ENCODE measurements at regions not wholly inside any gene's neighbourhood (a gene's known extent, or its start where the extent isn't known, plus 50 kb on each side); places are given as distances from the start of the nearest gene placed in this dataset.

DNA sequence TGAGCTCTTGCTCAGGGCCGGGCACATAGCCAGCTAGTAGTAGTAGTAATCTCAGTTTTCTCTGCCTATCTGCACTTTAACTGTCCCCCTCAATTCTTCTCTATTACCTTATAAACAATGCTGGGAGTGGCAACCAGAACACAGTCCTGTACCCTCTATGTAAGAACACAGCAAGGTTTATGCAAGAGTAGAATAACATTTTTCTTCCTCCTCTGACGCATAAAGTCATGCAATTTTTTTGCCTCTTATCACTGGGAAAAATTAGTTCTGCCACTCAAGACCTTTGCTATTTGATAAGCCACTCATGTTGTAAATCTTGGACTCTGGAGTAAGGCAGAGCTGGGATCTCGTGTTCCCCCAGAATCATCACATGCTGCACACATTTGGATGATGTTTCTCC lies 200.7 kb upstream of the SOX11 start:
- H3K27me3 ChIP-seq (ENCODE audit: insufficient read depth, low read length) = no peaks in the 10 kb centered on the region
- H3K9me3 Mint-ChIP-seq = peaks cover 0 to 4% (median under 1%) of the 10 kb centered on the region in 8 donors
- intact Hi-C loops (cut with micrococcal nuclease) = no loop called here
- no peaks in the 10 kb centered on the region for H3K36me3 Mint-ChIP-seq
- H3K4me1 ChIP-seq (ENCODE audit: insufficient read depth, low read length) = no peaks in the 10 kb centered on the region
- ChIA-PET POLR2A (ENCODE audit: partially characterized antibody) (no interaction called here), CTCF (ENCODE audit: partially characterized antibody) (no interaction called here)
- H3K36me3 ChIP-seq (ENCODE audit: insufficient read depth, low read length) = no peaks in the 10 kb centered on the region
- no peak overlapping the region for H3K4me3 Mint-ChIP-seq
- no peak overlapping the region for H3K27ac Mint-ChIP-seq
- H3K9me3 ChIP-seq (ENCODE audit: control insufficient read depth in 1 of 2, low read length in 2 of 2) = no peaks in the 10 kb centered on the region
- H3K27me3 Mint-ChIP-seq = peaks cover 0 to 1% of the 10 kb centered on the region in 2 donors
- no peak overlapping the region for H3K4me3 ChIP-seq (ENCODE audit: low read length in 2 of 2)
- no peaks in the 10 kb centered on the region for H3K4me1 Mint-ChIP-seq
- no peak for DNase-seq
- no peak overlapping the region for H3K27ac ChIP-seq (ENCODE audit: low read depth, low read length)

DNA sequence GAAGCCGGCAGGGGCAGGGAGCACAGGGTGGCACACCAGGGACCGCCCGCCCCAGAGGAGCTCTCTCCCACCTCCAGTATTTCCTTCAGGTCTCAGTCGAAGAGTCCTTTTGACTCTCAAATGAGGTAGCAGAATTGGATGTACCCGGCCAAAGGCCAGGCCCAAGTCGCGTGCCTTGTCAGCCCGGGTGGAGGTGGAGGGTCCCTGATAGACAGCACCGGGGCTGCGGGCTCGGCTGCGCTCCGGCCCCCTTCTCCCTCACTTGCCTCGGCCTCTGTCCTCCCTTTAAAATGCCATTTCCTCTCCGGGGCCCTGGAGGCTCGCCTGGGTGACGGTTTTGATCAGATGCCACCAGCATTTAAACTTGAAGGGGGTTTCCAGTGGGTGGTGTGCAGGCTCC lies 198.9 kb upstream of the SOX11 start:
- no peaks in the 10 kb centered on the region for H3K4me1 Mint-ChIP-seq
- no peaks in the 10 kb centered on the region for H3K9me3 ChIP-seq (ENCODE audit: control insufficient read depth in 1 of 2, low read length in 2 of 2)
- H3K4me3 Mint-ChIP-seq = no peak overlapping the region
- H3K4me1 ChIP-seq (ENCODE audit: insufficient read depth, low read length) = no peaks in the 10 kb centered on the region
- peaks cover 0 to 3% (median 0%) of the 10 kb centered on the region in 8 donors for H3K9me3 Mint-ChIP-seq
- no peaks in the 10 kb centered on the region for H3K27me3 Mint-ChIP-seq
- no peak overlapping the region for H3K4me3 ChIP-seq (ENCODE audit: low read length in 2 of 2)
- DNase-seq = no peak
- H3K36me3 ChIP-seq (ENCODE audit: insufficient read depth, low read length) = no peaks in the 10 kb centered on the region
- H3K27me3 ChIP-seq (ENCODE audit: insufficient read depth, low read length) = no peaks in the 10 kb centered on the region
- ChIA-PET POLR2A (ENCODE audit: partially characterized antibody) (no interaction called here), CTCF (ENCODE audit: partially characterized antibody) (no interaction called here)
- intact Hi-C loops (cut with micrococcal nuclease) = no loop called here
- no peak overlapping the region for H3K27ac Mint-ChIP-seq
- H3K36me3 Mint-ChIP-seq = no peaks in the 10 kb centered on the region
- no peak overlapping the region for H3K27ac ChIP-seq (ENCODE audit: low read depth, low read length)

DNA sequence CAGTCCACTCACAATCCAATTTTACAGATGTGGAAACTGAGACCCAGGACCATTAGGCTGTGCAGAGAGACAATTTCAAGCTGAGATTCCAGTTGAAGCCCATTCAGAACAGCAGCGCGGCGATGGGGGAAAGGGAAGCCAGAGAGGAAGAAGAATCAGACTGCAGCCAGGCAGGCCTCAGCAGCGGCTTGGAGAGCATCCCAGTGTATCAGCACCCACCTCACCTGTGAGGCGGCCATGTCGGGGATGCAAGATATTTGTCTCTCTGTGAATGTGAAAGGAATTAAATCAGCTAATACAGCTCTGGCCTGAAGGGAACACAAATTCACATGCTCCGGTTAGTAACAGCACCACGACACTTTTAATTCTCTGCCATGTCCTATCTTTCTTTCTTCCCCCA lies 198.0 kb upstream of the SOX11 start:
- Mint-ChIP-seq H3K27me3 (no peaks in the 10 kb centered on the region), H3K4me3 (no peak overlapping the region), H3K27ac (peak overlapping the region in 1 of 7 donors; percentile 3), H3K4me1 (no peaks in the 10 kb centered on the region), H3K36me3 (no peaks in the 10 kb centered on the region), H3K9me3 (peaks cover 0 to 4% (median 0%) of the 10 kb centered on the region in 8 donors)
- intact Hi-C loops (cut with micrococcal nuclease) = no loop called here
- ChIA-PET POLR2A (ENCODE audit: partially characterized antibody) (no interaction called here), CTCF (ENCODE audit: partially characterized antibody) (no interaction called here)
- no peak for DNase-seq
- Histone ChIP-seq H3K27me3 (ENCODE audit: insufficient read depth, low read length) (no peaks in the 10 kb centered on the region), H3K9me3 (ENCODE audit: control insufficient read depth in 1 of 2, low read length in 2 of 2) (no peaks in the 10 kb centered on the region), H3K4me3 (ENCODE audit: low read length in 2 of 2) (no peak overlapping the region), H3K4me1 (ENCODE audit: insufficient read depth, low read length) (no peaks in the 10 kb centered on the region), H3K27ac (ENCODE audit: low read depth, low read length) (no peak overlapping the region), H3K36me3 (ENCODE audit: insufficient read depth, low read length) (no peaks in the 10 kb centered on the region)

DNA sequence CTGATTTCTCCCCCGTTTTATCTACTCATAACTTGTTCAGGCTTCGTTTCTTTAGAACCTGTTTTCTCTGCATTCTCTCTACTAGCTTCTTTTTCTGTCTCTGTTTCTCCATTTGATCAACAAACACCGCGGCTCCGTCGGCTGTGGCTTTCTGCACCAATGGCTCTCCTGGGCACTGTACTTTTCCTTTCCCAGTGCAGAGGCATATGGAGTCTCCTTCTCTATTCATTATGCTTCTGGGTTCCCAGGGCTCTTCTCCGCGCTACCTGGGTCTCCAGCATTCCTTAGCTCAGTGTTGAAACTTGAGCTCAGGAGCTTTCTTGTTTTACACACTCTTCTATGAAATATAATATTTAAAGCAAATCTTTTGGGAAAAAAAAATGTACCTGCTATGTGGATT lies 196.6 kb upstream of the SOX11 start:
- H3K9me3 ChIP-seq (ENCODE audit: control insufficient read depth in 1 of 2, low read length in 2 of 2) = no peaks in the 10 kb centered on the region
- Mint-ChIP-seq H3K27ac (no peak overlapping the region), H3K36me3 (no peaks in the 10 kb centered on the region), H3K4me1 (no peaks in the 10 kb centered on the region), H3K27me3 (no peaks in the 10 kb centered on the region), H3K9me3 (peaks cover 0 to 2% (median 0%) of the 10 kb centered on the region in 8 donors), H3K4me3 (no peak overlapping the region)
- ChIA-PET CTCF (ENCODE audit: partially characterized antibody) (no interaction called here), POLR2A (ENCODE audit: partially characterized antibody) (no interaction called here)
- intact Hi-C loops (cut with micrococcal nuclease) = no loop called here
- H3K27ac ChIP-seq (ENCODE audit: low read depth, low read length) = no peak overlapping the region
- no peaks in the 10 kb centered on the region for H3K27me3 ChIP-seq (ENCODE audit: insufficient read depth, low read length)
- H3K4me3 ChIP-seq (ENCODE audit: low read length in 2 of 2) = no peak overlapping the region
- DNase-seq = no peak
- no peaks in the 10 kb centered on the region for H3K36me3 ChIP-seq (ENCODE audit: insufficient read depth, low read length)
- H3K4me1 ChIP-seq (ENCODE audit: insufficient read depth, low read length) = no peaks in the 10 kb centered on the region

DNA sequence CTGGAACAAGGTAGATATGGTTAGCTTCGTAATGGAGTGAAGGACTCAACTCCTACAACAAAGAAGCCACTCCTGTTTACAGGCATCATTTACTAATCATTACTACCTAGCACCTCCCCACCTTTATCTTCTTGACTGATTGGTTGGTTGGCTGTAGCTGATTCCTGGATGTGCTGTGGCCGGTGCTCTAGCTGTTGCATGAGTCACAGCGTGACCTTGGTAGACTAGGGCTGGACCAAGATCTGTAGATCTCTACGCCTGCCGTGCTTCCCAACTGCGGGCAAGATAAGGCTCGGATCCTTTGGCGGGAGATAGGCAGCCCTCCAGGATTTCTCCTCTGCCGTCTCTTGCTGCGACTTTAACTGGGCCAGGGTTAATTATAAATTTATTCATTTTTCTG lies 194.3 kb upstream of the SOX11 start:
- no peak for DNase-seq
- H3K9me3 Mint-ChIP-seq = peaks cover 0 to 9% (median 2%) of the 10 kb centered on the region in 8 donors
- no peak overlapping the region for H3K4me3 ChIP-seq (ENCODE audit: low read length in 2 of 2)
- H3K36me3 ChIP-seq (ENCODE audit: insufficient read depth, low read length) = no peaks in the 10 kb centered on the region
- H3K9me3 ChIP-seq (ENCODE audit: control insufficient read depth in 1 of 2, low read length in 2 of 2) = no peaks in the 10 kb centered on the region
- ChIA-PET POLR2A (ENCODE audit: partially characterized antibody) (no interaction called here), CTCF (ENCODE audit: partially characterized antibody) (no interaction called here)
- H3K36me3 Mint-ChIP-seq = no peaks in the 10 kb centered on the region
- H3K27me3 ChIP-seq (ENCODE audit: insufficient read depth, low read length) = no peaks in the 10 kb centered on the region
- no peaks in the 10 kb centered on the region for H3K4me1 Mint-ChIP-seq
- H3K27ac Mint-ChIP-seq = no peak overlapping the region
- no peak overlapping the region for H3K27ac ChIP-seq (ENCODE audit: low read depth, low read length)
- no peaks in the 10 kb centered on the region for H3K4me1 ChIP-seq (ENCODE audit: insufficient read depth, low read length)
- intact Hi-C loops (cut with micrococcal nuclease) = no loop called here
- no peaks in the 10 kb centered on the region for H3K27me3 Mint-ChIP-seq
- no peak overlapping the region for H3K4me3 Mint-ChIP-seq

DNA sequence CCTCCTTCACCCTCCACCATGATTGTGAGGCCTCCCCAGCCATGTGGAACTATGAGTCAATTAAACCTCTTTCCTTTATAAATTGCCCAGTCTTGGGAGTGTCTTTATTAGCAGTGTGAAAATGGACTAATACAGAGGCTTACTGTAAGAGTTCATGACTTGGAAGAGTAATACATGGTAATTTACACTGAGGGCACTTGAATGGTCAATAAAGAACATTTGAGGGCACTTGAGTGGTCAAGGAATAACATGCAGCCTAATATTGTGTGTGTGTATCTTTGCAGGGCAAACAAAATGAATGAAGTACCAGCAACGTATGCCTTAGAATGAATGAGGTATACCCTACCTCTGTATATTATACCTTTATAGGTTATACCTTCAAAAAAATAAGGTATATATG lies 190.4 kb upstream of the SOX11 start:
- POLR2A ChIA-PET (ENCODE audit: partially characterized antibody) = no interaction called here
- no peak overlapping the region for H3K27ac ChIP-seq (ENCODE audit: low read depth, low read length)
- no peaks in the 10 kb centered on the region for H3K36me3 Mint-ChIP-seq

DNA sequence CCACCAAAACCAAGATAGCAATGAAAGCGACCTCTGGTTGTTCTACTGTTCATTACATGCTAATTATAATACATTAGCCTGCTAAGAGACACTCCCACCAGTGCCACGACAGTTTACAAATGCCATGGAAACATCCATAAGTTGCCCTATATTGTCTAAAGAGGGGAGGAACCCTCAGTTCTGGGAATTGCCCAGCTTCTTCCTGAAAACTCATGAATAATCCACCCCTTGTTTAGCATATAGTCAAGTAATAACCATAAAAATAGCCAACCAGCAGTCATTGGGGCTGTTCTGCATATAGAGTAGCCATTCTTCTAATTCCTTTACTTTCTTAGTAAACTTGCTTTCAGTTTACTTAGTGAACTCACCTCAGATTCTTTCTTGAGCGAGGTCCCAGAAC lies 189.8 kb upstream of the SOX11 start:
- DNase-seq = no peak
- H3K4me1 Mint-ChIP-seq = no peaks in the 10 kb centered on the region
- H3K27me3 ChIP-seq (ENCODE audit: insufficient read depth, low read length) = no peaks in the 10 kb centered on the region
- H3K27me3 Mint-ChIP-seq = no peaks in the 10 kb centered on the region
- no peaks in the 10 kb centered on the region for H3K36me3 Mint-ChIP-seq
- H3K9me3 Mint-ChIP-seq = peaks cover 0 to 9% (median 2%) of the 10 kb centered on the region in 8 donors
- H3K36me3 ChIP-seq (ENCODE audit: insufficient read depth, low read length) = no peaks in the 10 kb centered on the region
- CTCF ChIA-PET (ENCODE audit: partially characterized antibody) = no interaction called here
- H3K4me3 ChIP-seq (ENCODE audit: low read length in 2 of 2) = no peak overlapping the region
- POLR2A ChIA-PET (ENCODE audit: partially characterized antibody) = no interaction called here
- H3K4me3 Mint-ChIP-seq = no peak overlapping the region
- H3K27ac Mint-ChIP-seq = no peak overlapping the region
- no peak overlapping the region for H3K27ac ChIP-seq (ENCODE audit: low read depth, low read length)
- no peaks in the 10 kb centered on the region for H3K4me1 ChIP-seq (ENCODE audit: insufficient read depth, low read length)
- intact Hi-C loops (cut with micrococcal nuclease) = no loop called here
- no peaks in the 10 kb centered on the region for H3K9me3 ChIP-seq (ENCODE audit: control insufficient read depth in 1 of 2, low read length in 2 of 2)

More for the DNA sequence above, 190.4 kb upstream of the SOX11 start:
- Histone ChIP-seq H3K36me3 (ENCODE audit: insufficient read depth, low read length) (no peaks in the 10 kb centered on the region), H3K4me3 (ENCODE audit: low read length in 2 of 2) (no peak overlapping the region), H3K9me3 (ENCODE audit: control insufficient read depth in 1 of 2, low read length in 2 of 2) (no peaks in the 10 kb centered on the region), H3K4me1 (ENCODE audit: insufficient read depth, low read length) (no peaks in the 10 kb centered on the region), H3K27me3 (ENCODE audit: insufficient read depth, low read length) (no peaks in the 10 kb centered on the region)
- Mint-ChIP-seq H3K27ac (peak overlapping the region in 1 of 7 donors; percentile 24), H3K4me1 (no peaks in the 10 kb centered on the region), H3K9me3 (peaks cover 0 to 9% (median 2%) of the 10 kb centered on the region in 8 donors), H3K27me3 (no peaks in the 10 kb centered on the region), H3K4me3 (no peak overlapping the region)
- CTCF ChIA-PET (ENCODE audit: partially characterized antibody) = no interaction called here
- no peak for DNase-seq
- intact Hi-C loops (cut with micrococcal nuclease) = no loop called here

DNA sequence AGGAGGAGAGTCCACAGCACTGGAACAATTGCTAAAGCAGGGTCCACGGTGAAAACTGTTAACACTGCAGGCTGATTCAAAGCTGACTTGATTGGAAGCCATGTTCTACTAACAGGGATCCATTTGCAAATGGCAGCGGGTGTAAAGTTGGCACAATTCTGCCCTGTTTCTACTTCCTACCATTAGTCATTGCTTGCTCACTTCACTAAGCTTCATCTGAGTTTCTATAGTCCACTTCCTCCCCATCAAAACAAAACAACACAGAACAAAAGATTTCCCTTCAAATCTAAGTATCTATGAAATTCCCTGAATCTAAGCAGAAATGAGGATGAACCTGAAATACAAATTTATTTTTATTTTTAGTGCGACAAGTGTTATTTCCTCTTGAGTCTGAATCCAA lies 187.4 kb upstream of the SOX11 start:
- Mint-ChIP-seq H3K4me1 (no peaks in the 10 kb centered on the region), H3K27ac (no peak overlapping the region), H3K4me3 (no peak overlapping the region), H3K27me3 (no peaks in the 10 kb centered on the region), H3K36me3 (no peaks in the 10 kb centered on the region), H3K9me3 (peaks cover 0 to 9% (median 1%) of the 10 kb centered on the region in 8 donors)
- intact Hi-C loops (cut with micrococcal nuclease) = no loop called here
- ChIA-PET POLR2A (ENCODE audit: partially characterized antibody) (no interaction called here), CTCF (ENCODE audit: partially characterized antibody) (no interaction called here)
- H3K27me3 ChIP-seq (ENCODE audit: insufficient read depth, low read length) = no peaks in the 10 kb centered on the region
- H3K36me3 ChIP-seq (ENCODE audit: insufficient read depth, low read length) = no peaks in the 10 kb centered on the region
- H3K4me3 ChIP-seq (ENCODE audit: low read length in 2 of 2) = no peak overlapping the region
- DNase-seq = no peak
- H3K27ac ChIP-seq (ENCODE audit: low read depth, low read length) = no peak overlapping the region
- H3K9me3 ChIP-seq (ENCODE audit: control insufficient read depth in 1 of 2, low read length in 2 of 2) = no peaks in the 10 kb centered on the region
- no peaks in the 10 kb centered on the region for H3K4me1 ChIP-seq (ENCODE audit: insufficient read depth, low read length)

Measured in CD4-positive, alpha-beta memory T cell (primary cell).